Ascending aorta (tissue), 2 donors: ENCODE measurements at regions not wholly inside any gene's neighbourhood (a gene's known extent, or its start where the extent isn't known, plus 50 kb on each side); places are given as distances from the start of the nearest gene placed in this dataset.

ENCODE experiments used
- DNase-seq, 2 donors: peaks; one replicate each; pipeline ENCODE4 v3.0.0-alpha.2; 2019; ENCODE audit warnings: low spot score in 2 of 2
- H3K27ac ChIP-seq, 2 donors: fragments of 200-600 bp; sonication (generic); one replicate each; pipeline ENCODE4 v1.5.1; 2016 to 2017; ENCODE audit warnings: mild to moderate bottlenecking in 1 of 2
- H3K27me3 ChIP-seq: fragments of 200-600 bp; sonication (generic); one replicate; pipeline ENCODE4 v1.5.1; 2017
- H3K36me3 ChIP-seq, 2 donors: fragments of 200-600 bp; sonication (generic); one replicate each; pipeline ENCODE4 v1.5.1; 2016
- H3K4me1 ChIP-seq, 2 donors: fragments of 200-600 bp; sonication (generic); one replicate each; pipeline ENCODE4 v1.5.1; 2016 to 2017; ENCODE audit warnings: mild to moderate bottlenecking in 1 of 2
- H3K4me3 ChIP-seq, 2 donors: fragments of 200-600 bp; sonication (generic); one replicate each; pipeline ENCODE4 v1.5.1; 2016 to 2017; ENCODE audit warnings: mild to moderate bottlenecking in 1 of 2
- H3K9me3 ChIP-seq, 2 donors: fragments of 200-600 bp; sonication (generic); one replicate each; pipeline ENCODE4 v1.5.1; 2016
- intact Hi-C: fragments of 100-400 bp; cut with DNase I; formaldehyde crosslinking; loops from one replicate; pipeline ENCODE4 v1.15.1; 2023
- TF ChIP-seq, protein P1 (sequence below), 3 experiments: fragments of 200-600 bp in 2 of 3; fragments of 450-650 bp in 1 of 3; sonication (generic) in 2 of 3; IDR thresholded peaks; one replicate each; pipeline ENCODE4 v1.5.1; 2016 to 2019; ENCODE audit warnings: antibody characterized with exemption in 3 of 3, mild to moderate bottlenecking in 1 of 3, moderate library complexity in 1 of 3

DNA sequence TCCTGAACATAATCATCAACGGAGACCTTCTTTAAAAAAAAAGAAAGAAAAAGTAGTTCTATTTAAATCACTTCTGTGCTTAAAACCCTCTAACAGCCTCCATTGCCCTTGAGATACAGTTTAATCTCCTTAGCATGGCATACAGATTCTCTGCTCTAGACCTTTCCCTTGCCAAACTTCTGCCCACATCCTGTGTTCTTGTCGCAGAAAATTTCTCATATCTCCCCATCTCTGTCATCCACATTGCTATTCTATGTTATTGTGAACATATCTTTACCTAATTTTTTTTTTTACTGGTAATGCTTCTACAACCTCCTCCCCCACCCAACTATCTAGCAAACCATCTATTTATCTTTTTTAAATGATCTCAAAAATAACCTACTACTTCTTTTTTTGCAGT, 135.7 kb upstream of the PROX1 start:
- Histone ChIP-seq H3K9me3 (no peaks in the 10 kb centered on the region), H3K27me3 (no peaks in the 10 kb centered on the region), H3K4me3 (no peak overlapping the region), H3K27ac (no peak overlapping the region), H3K4me1 (no peaks in the 10 kb centered on the region), H3K36me3 (no peaks in the 10 kb centered on the region)
- TF ChIP-seq, protein P1, sequence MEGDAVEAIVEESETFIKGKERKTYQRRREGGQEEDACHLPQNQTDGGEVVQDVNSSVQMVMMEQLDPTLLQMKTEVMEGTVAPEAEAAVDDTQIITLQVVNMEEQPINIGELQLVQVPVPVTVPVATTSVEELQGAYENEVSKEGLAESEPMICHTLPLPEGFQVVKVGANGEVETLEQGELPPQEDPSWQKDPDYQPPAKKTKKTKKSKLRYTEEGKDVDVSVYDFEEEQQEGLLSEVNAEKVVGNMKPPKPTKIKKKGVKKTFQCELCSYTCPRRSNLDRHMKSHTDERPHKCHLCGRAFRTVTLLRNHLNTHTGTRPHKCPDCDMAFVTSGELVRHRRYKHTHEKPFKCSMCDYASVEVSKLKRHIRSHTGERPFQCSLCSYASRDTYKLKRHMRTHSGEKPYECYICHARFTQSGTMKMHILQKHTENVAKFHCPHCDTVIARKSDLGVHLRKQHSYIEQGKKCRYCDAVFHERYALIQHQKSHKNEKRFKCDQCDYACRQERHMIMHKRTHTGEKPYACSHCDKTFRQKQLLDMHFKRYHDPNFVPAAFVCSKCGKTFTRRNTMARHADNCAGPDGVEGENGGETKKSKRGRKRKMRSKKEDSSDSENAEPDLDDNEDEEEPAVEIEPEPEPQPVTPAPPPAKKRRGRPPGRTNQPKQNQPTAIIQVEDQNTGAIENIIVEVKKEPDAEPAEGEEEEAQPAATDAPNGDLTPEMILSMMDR (IDR thresholded peaks at IDR 0.05): no peak
- no peak for DNase-seq
- intact Hi-C loops: no loop called here

DNA sequence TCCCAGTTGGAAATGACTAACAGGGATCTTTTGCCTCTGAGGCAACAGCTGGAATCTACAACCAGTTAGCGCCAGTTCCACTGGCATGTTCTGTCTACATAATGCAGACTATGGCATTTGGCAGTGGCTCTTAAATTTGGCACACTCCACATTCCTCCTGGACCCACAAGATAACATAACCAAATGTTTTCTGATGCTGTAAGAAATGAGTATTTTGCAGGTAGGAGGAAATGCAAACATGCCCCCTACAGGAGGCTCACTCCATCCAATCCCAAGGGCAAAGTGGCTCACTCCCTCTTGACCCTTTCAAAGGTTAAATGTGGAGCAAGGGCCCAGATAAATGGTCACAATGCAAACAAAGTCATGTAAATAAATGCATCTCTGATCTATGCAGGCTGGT, 129.2 kb upstream of the PROX1 start:
- no peak overlapping the region for H3K4me3 ChIP-seq
- no peaks in the 10 kb centered on the region for H3K4me1 ChIP-seq
- DNase-seq: no peak
- intact Hi-C loops: no loop called here
- no peak overlapping the region for H3K27ac ChIP-seq
- H3K36me3 ChIP-seq: no peaks in the 10 kb centered on the region
- no peaks in the 10 kb centered on the region for H3K27me3 ChIP-seq
- no peaks in the 10 kb centered on the region for H3K9me3 ChIP-seq
- TF ChIP-seq, protein P1 (IDR thresholded peaks at IDR 0.05): no peak

DNA sequence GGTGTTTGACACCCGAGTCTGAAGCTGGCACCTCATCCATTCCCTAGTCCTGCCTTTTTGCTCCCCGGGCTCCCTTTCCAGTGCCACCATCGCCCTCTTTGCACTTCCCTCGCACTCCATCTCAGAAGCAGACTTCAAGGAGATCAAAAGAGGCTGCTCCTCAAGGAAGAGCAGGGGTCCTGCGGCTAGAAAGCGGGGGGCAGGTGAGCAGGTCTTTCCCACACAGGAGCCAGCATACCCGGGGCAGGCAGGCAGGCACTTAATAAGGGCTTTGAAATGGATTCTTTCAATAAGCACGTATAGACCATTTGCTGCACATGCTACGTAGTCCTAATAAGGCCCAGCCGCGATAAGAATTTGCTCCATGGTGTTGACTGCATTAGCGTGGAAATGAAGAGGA, 125.9 kb upstream of the PROX1 start:
- no peaks in the 10 kb centered on the region for H3K4me1 ChIP-seq
- no peak overlapping the region for H3K27ac ChIP-seq
- intact Hi-C loops: no loop called here
- no peaks in the 10 kb centered on the region for H3K27me3 ChIP-seq
- no peak overlapping the region for H3K4me3 ChIP-seq
- H3K9me3 ChIP-seq: no peaks in the 10 kb centered on the region
- TF ChIP-seq, protein P1 (IDR thresholded peaks at IDR 0.05): no peak
- no peak for DNase-seq
- no peaks in the 10 kb centered on the region for H3K36me3 ChIP-seq

DNA sequence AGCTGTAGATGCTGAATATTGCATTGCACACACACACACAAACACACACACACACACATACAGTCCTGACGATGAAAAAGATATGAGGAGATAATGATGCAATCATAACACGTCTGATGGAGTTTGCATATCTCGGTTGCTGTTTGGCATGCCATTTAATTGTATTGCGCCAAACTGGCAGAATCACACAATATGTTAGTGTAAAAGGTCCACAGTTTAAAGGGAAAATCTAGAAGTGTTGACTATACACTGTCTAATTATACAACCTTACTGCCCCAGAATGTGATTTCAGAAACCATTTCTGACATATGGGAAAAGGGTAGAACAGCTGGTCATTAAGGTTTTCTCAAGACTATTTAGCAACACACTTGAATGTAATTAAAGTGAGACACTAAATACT, 123.7 kb upstream of the PROX1 start:
- H3K9me3 ChIP-seq: no peaks in the 10 kb centered on the region
- DNase-seq: no peak
- H3K4me3 ChIP-seq: no peak overlapping the region
- no peak overlapping the region for H3K27ac ChIP-seq
- TF ChIP-seq, protein P1 (IDR thresholded peaks at IDR 0.05): no peak
- H3K27me3 ChIP-seq: no peaks in the 10 kb centered on the region
- H3K4me1 ChIP-seq: no peaks in the 10 kb centered on the region
- H3K36me3 ChIP-seq: no peaks in the 10 kb centered on the region
- intact Hi-C loops: no loop called here

DNA sequence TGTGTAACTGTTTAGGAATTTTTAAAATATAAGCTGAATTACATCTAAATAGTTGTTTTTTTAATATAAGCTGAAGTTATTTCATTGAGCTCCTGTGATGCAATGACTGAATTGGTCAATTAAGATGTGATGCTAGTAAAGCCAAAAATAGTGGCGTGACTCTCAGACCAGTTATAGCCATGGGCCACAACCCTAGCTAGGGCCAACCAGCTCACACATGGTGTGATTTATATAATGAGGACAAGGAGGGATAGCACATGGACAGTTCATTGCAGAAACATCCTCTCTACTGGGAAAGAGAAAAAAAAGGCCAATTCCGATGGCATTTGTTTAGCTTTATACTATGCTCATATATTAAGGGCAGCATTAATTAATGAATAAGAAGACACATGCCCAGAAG, 119.3 kb upstream of the PROX1 start:
- no peaks in the 10 kb centered on the region for H3K27me3 ChIP-seq
- H3K4me1 ChIP-seq: no peaks in the 10 kb centered on the region
- no peak overlapping the region for H3K27ac ChIP-seq
- TF ChIP-seq, protein P1 (IDR thresholded peaks at IDR 0.05): no peak
- H3K36me3 ChIP-seq: no peaks in the 10 kb centered on the region
- intact Hi-C loops: no loop called here
- no peak overlapping the region for H3K4me3 ChIP-seq
- no peaks in the 10 kb centered on the region for H3K9me3 ChIP-seq
- DNase-seq: no peak

DNA sequence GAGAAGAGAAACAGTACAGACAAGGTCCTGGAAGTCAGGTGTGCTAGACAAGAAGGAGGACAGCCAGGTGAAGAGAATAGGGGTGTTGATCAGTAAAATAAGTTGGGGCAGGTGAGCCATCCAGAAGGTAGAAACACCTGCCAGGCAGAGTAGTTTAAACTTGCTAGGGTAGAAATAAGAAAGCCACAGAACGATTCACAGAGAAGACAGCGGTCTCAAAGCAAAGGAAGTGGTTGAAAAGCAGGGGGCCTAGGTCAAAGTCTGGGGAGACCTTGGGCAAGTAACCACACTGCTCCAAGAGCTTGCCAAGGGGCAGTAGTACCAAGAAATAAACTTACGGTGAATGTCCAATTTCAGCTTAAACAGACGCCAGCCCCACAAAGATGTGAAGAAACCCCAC, 116.6 kb upstream of the PROX1 start:
- no peak overlapping the region for H3K27ac ChIP-seq
- no peaks in the 10 kb centered on the region for H3K9me3 ChIP-seq
- TF ChIP-seq, protein P1 (IDR thresholded peaks at IDR 0.05): no peak
- H3K4me3 ChIP-seq: no peak overlapping the region
- H3K36me3 ChIP-seq: no peaks in the 10 kb centered on the region
- no peak for DNase-seq
- H3K27me3 ChIP-seq: no peaks in the 10 kb centered on the region
- H3K4me1 ChIP-seq: no peaks in the 10 kb centered on the region
- intact Hi-C loops: no loop called here
